OCI-LY7 (cell line): ENCODE measurements at regions not wholly inside any gene's neighbourhood (a gene's known extent, or its start where the extent isn't known, plus 50 kb on each side); places are given as distances from the start of the nearest gene placed in this dataset.
"Not testable (repeated sequence)": the region's sequence is repeated elsewhere in the genome, so short reads cannot be mapped to it uniquely, and the experiment has no call there.

Experiments used
- BruUV-seq: library from RNA; stranded (reverse); fragments of 400-500 nt; replicated peaks from 2 replicates; lab custom pipeline; 2021; lab: Mats Ljungman, UMichigan
- CTCF ChIA-PET: fragments of 300-600 bp; sonication (Branson Sonifier 250); formaldehyde crosslinking; loops from one replicate; lab custom pipeline; 2022; ENCODE audit warnings: antibody characterized with exemption; ENCODE audit not compliant: unreplicated experiment; lab: Charles Lee
- POLR2A ChIA-PET: fragments of 300-600 bp; sonication (Branson Sonifier 250); formaldehyde crosslinking; loops from one replicate; lab custom pipeline; 2022; ENCODE audit warnings: antibody characterized with exemption; lab: Charles Lee
- DNase-seq: peaks from one replicate; pipeline ENCODE4 v3.0.0-alpha.2; 2015; ENCODE audit warnings: low spot score
- H2AFZ ChIP-seq: fragments of 200-600 bp; sonication (generic), shearing (Covaris generic); 2 replicates; pipeline ENCODE4 v1.6.1; 2014; ENCODE audit warnings: mild to moderate bottlenecking, antibody characterized with exemption, low read length, moderate library complexity
- H3K27ac ChIP-seq: fragments of 200-600 bp; sonication (generic); 2 replicates; pipeline ENCODE4 v1.5.1; 2014; ENCODE audit warnings: mixed run types, low read depth, mild to moderate bottlenecking, moderate library complexity, low read length, inconsistent platforms; ENCODE audit not compliant: poor library complexity, severe bottlenecking
- H3K36me3 ChIP-seq: fragments of 200-600 bp; sonication (generic); 2 replicates; pipeline ENCODE4 v1.6.1; 2014; ENCODE audit warnings: mild to moderate bottlenecking, antibody characterized with exemption, low read length, moderate library complexity, mixed read lengths; ENCODE audit not compliant: insufficient read depth
- H3K4me1 ChIP-seq: fragments of 200-600 bp; sonication (generic); 2 replicates; pipeline ENCODE4 v1.5.1; 2014; ENCODE audit warnings: mild to moderate bottlenecking, low read length; ENCODE audit not compliant: insufficient read depth, poor library complexity, severe bottlenecking
- H3K4me2 ChIP-seq: fragments of 200-600 bp; sonication (generic); 2 replicates; pipeline ENCODE4 v1.6.1; 2014; ENCODE audit warnings: mild to moderate bottlenecking, low read length
- H3K4me3 ChIP-seq: fragments of 200-600 bp; sonication (generic); 2 replicates; pipeline ENCODE4 v1.5.1; 2014; ENCODE audit warnings: mild to moderate bottlenecking, low read depth, low read length; ENCODE audit not compliant: poor library complexity, severe bottlenecking
- H3K79me2 ChIP-seq: fragments of 200-600 bp; sonication (generic); 2 replicates; pipeline ENCODE4 v1.6.1; 2016; ENCODE audit warnings: low read depth, mild to moderate bottlenecking, low read length, moderate library complexity, mixed read lengths; ENCODE audit not compliant: insufficient read depth
- H3K9me2 ChIP-seq: fragments of 200-600 bp; sonication (generic); 2 replicates; pipeline ENCODE4 v1.6.1; 2016; ENCODE audit warnings: mild to moderate bottlenecking, low read length, mixed read lengths; ENCODE audit not compliant: insufficient read depth
- H3K9me3 ChIP-seq: fragments of 200-600 bp; sonication (generic); 2 replicates; pipeline ENCODE4 v1.6.1; 2014; ENCODE audit warnings: mild to moderate bottlenecking, mixed run types, low read length, mixed read lengths
- H4K20me1 ChIP-seq: fragments of 200-600 bp; sonication (generic); 2 replicates; pipeline ENCODE4 v1.6.1; 2014; ENCODE audit warnings: mild to moderate bottlenecking, antibody characterized with exemption, low read length, moderate library complexity, mixed read lengths; ENCODE audit not compliant: insufficient read depth
- EZH2phosphoT487 ChIP-seq: fragments of 200-600 bp; sonication (generic); IDR thresholded peaks from 2 replicates; pipeline ENCODE4 v1.6.1; 2018; ENCODE audit warnings: low read depth, borderline replicate concordance, mild to moderate bottlenecking, mixed run types, antibody characterized with exemption, low read length, moderate library complexity, mixed read lengths
- intact Hi-C: fragments of 100-400 bp; cut with micrococcal nuclease; formaldehyde crosslinking; loops from one replicate; pipeline ENCODE4 v1.10.0; 2022; ENCODE audit not compliant: unreplicated experiment
- TF ChIP-seq, protein P1 (sequence below): fragments of 200-600 bp; sonication (generic); conservative IDR thresholded peaks from 2 replicates; pipeline ENCODE4 v1.5.1; 2014; ENCODE audit warnings: mild to moderate bottlenecking, antibody characterized with exemption, low read length, moderate library complexity, mixed read lengths

DNA sequence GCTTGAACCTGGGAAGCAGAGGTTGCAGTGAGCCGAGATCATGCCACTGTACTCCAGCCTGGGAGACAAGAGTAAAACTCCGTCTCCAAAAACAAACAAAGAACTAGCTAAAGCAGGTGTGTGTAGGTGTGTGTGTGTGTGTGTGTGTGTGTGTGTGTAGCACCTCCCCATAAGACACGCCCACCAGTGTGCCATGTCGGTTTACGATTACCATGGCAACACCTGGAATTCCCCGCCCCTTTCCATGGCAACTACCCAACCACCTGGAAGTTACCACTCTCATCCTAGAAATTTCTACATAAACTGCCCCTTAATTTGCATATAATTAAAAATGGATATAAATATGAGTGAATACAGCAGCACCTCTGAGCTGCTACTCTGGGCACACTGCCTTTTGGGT is 80.9 kb upstream of the ADGRE5 start:
- Histone ChIP-seq H2AFZ (no peak overlapping the region), H4K20me1 (no peaks in the 10 kb centered on the region), H3K9me2 (no peaks in the 10 kb centered on the region), H3K36me3 (no peaks in the 10 kb centered on the region), H3K4me3 (no peak overlapping the region), H3K9me3 (no peaks in the 10 kb centered on the region), H3K79me2 (no peaks in the 10 kb centered on the region), H3K4me2 (no peak overlapping the region), H3K27ac (no peak overlapping the region), H3K4me1 (peaks cover 2% of the 10 kb centered on the region)
- intact Hi-C loops = no loop called here
- peak; percentile 29 for DNase-seq
- ChIA-PET CTCF (no interaction called here), POLR2A (interaction anchor here (0.6 kb wide), 1 partner anchor 16 kb away, joined by 3 read pairs; no protein-coding TSS in a partner anchor)
- no peak for TF ChIP-seq EZH2phosphoT487
- TF ChIP-seq, protein P1, sequence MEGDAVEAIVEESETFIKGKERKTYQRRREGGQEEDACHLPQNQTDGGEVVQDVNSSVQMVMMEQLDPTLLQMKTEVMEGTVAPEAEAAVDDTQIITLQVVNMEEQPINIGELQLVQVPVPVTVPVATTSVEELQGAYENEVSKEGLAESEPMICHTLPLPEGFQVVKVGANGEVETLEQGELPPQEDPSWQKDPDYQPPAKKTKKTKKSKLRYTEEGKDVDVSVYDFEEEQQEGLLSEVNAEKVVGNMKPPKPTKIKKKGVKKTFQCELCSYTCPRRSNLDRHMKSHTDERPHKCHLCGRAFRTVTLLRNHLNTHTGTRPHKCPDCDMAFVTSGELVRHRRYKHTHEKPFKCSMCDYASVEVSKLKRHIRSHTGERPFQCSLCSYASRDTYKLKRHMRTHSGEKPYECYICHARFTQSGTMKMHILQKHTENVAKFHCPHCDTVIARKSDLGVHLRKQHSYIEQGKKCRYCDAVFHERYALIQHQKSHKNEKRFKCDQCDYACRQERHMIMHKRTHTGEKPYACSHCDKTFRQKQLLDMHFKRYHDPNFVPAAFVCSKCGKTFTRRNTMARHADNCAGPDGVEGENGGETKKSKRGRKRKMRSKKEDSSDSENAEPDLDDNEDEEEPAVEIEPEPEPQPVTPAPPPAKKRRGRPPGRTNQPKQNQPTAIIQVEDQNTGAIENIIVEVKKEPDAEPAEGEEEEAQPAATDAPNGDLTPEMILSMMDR = no peak
- no TSS peak for BruUV-seq

DNA sequence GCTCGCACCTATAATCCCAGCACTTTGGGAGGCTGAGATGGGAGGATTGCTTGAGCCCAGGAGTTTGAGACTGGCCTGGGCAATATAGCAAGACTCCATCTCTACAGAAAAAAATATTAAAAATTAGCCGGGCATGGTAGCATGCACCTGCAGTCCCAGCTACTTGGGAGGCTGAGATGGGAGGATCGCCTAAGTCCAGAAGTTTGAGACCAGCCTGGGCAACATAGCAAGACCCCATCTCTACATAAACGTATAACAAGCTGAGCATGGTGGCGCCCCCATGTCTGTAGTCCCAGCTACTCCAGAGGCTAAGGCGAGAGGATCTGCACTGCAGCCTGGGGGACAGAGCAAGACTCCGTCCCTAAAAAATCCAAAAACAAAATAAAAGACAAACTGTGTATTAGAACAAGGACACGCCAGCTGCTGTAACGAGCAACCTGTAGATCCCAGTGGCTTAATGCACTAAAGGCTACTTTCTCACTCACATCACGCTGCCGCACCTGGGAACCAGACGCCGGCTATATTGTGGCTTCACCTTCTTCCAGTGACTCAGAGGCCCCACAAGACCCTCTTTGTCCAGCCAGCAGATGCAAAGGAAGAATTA is 81.9 kb upstream of the ADGRE5 start:
- POLR2A ChIA-PET, H3K36me3 ChIP-seq: not testable (repeated sequence)

DNA sequence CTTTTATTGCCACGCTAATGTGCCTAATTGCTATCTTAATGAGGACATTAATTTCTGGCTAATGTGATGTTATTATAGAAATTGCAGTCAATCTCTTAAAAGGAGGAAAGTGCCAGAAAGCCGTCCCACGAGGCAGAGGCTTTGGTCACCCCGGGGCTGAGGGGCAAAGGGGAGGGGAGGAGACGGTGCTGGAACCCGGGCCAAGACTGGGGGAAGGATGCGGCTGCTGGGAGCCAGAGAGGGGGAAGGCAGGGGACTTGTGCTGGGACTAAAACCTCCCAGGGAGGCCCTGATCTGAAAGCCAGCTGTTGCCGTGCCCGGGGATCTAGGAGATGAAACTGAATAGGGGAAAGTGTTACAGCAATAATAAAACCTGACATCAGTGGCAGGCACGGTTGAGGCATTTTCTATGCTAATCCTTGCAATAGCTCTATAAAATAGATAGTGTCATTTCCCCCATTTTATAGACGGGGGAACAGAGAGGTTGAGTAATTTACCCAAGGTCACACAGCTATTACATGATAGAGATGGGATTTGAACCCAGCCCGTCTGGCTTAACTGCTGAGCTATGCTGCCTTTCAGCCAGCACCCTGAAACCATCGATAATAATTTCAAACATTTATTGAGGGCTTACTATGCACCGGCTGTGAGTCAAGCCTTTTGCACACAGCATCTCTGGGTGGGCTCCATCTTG is 83.2 kb upstream of the ADGRE5 start:
- H3K36me3 ChIP-seq, H3K4me2 ChIP-seq, H2AFZ ChIP-seq, H3K9me2 ChIP-seq, H4K20me1 ChIP-seq, H3K4me3 ChIP-seq, H3K9me3 ChIP-seq, POLR2A ChIA-PET, H3K79me2 ChIP-seq, BruUV-seq, CTCF ChIA-PET, intact Hi-C loops, H3K27ac ChIP-seq, DNase-seq: not testable (repeated sequence)
- peaks cover 14% of the 10 kb centered on the region for H3K4me1 ChIP-seq

More for the DNA sequence above, 81.9 kb upstream of the ADGRE5 start:
- H3K4me1 ChIP-seq, intact Hi-C loops, H3K4me2 ChIP-seq, H3K9me2 ChIP-seq, H3K9me3 ChIP-seq, DNase-seq, BruUV-seq, H4K20me1 ChIP-seq, H2AFZ ChIP-seq, H3K79me2 ChIP-seq, CTCF ChIA-PET, H3K4me3 ChIP-seq, H3K27ac ChIP-seq: not testable (repeated sequence)

DNA sequence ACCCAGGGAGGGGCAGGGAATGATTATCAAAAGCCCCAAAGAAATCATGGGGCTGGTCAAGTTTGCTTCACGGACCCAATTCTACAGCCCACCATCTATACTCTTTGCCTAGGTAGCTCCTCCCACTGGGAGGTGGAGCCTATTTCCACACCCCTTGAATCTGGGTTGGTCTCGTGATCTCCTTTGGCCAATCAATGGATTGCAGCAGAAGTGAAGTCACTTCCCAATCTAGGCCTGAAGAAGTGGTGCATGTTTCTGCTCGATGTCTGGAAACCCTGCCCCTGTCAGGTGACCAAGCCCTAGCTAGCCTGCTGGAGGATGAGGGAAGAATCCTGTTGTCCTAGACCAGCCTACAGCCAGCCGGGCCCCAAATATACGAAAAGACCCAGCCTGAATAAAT is 86.3 kb upstream of the ADGRE5 start:
- BruUV-seq, H3K36me3 ChIP-seq, POLR2A ChIA-PET, H3K9me3 ChIP-seq, CTCF ChIA-PET, intact Hi-C loops, H4K20me1 ChIP-seq, H3K9me2 ChIP-seq, H3K79me2 ChIP-seq: not testable (repeated sequence)
- H2AFZ ChIP-seq = peak overlapping the region; percentile 75
- peaks cover 14% of the 10 kb centered on the region for H3K4me1 ChIP-seq
- peak overlapping the region; percentile 23 for H3K27ac ChIP-seq
- peak overlapping the region; percentile 14 for H3K4me3 ChIP-seq
- DNase-seq = peak; percentile 76
- peak overlapping the region; percentile 53 for H3K4me2 ChIP-seq

DNA sequence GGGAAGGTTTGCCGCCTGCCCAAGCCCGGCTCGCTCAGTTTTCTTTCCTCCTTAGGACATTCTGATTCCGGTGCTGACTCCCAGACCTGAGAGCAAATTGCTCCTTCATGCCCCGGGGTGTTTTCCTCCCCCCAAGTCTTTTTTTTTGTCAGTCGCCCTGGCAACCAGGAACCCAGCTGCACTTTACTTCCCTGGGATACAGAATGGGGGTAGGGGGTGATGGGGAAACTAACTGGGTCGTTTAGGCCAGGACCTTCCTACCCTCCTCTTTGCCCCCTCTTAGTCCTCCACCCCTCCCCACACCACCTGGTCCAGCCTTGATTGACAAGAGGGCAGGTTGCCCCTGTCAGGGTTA is 87.5 kb upstream of the ADGRE5 start:
- Histone ChIP-seq H3K27ac (peak overlapping the region; percentile 33), H3K4me1 (peaks cover 14% of the 10 kb centered on the region), H3K4me2 (peak overlapping the region; percentile 39; the same call in 1 of the 2 replicates)
- H4K20me1 ChIP-seq, H3K4me3 ChIP-seq, BruUV-seq, DNase-seq, CTCF ChIA-PET, intact Hi-C loops, H3K79me2 ChIP-seq, H3K36me3 ChIP-seq, H3K9me3 ChIP-seq, H3K9me2 ChIP-seq, H2AFZ ChIP-seq: not testable (repeated sequence)
- POLR2A ChIA-PET = interaction anchor here (0.7 kb wide), 1 partner anchor 66 kb away, joined by 3 read pairs; no protein-coding TSS in a partner anchor
